ENCODE measurements at regions not wholly inside any gene's neighbourhood (a gene's known extent, or its start where the extent isn't known, plus 50 kb on each side); places are given as distances from the start of the nearest gene placed in this dataset.

GRCh38 chr13:40348096-40348679 lies 318.3 kb downstream of the FOXO1 start:
- TF ChIP-seq EZH2phosphoT487 (IDR thresholded peaks at IDR 0.05; ENCODE audit: low read depth, severe bottlenecking, unreplicated experiment): no peak
- TF ChIP-seq CTCF (IDR thresholded peaks at IDR 0.05; ENCODE audit: poor library complexity): no peak
